Forelimb muscle (tissue), 1 donor: ENCODE measurements at regions not wholly inside any gene's neighbourhood (a gene's known extent, or its start where the extent isn't known, plus 50 kb on each side); places are given as distances from the start of the nearest gene placed in this dataset.
A peak's percentile ranks its signal among the peaks of the same experiment; 100 is the strongest.

Experiments
- DNase-seq: peaks from one replicate; pipeline ENCODE4 v3.0.0-alpha.2; 2013; ENCODE audit warnings: low read depth

- DNase-seq = peak; percentile 34
These were observed 58.3 kb upstream of the TNP1 start for GRCh38 chr2:216918088-216918680.

GRCh38 chr2:216916956-216917650 lies 57.2 kb upstream of the TNP1 start:
- DNase-seq = no peak

GRCh38 chr2:216915557-216916150 lies 55.8 kb upstream of the TNP1 start:
- no peak for DNase-seq

GRCh38 chr2:216914491-216914890 lies 54.6 kb upstream of the TNP1 start:
- no peak for DNase-seq

GRCh38 chr2:216911886-216912285 lies 52.0 kb upstream of the TNP1 start:
- DNase-seq = no peak

- DNase-seq = no peak
These were observed 51.1 kb upstream of the TNP1 start for GRCh38 chr2:216911008-216911407.

- DNase-seq = no peak
These were observed 49.8 kb upstream of the TNP1 start for GRCh38 chr2:216909541-216910210.
